Stomach (tissue), 4 donors: ENCODE measurements at regions not wholly inside any gene's neighbourhood (a gene's known extent, or its start where the extent isn't known, plus 50 kb on each side); places are given as distances from the start of the nearest gene placed in this dataset.

ENCODE experiments used
- CTCF ChIP-seq, 7 experiments: fragments of 450-650 bp in 4 of 7; fragments of 200-600 bp in 3 of 7; sonication (generic) in 3 of 7; IDR thresholded peaks; one replicate each; pipeline ENCODE4 v1.5.1; 2016 to 2019; ENCODE audit warnings: antibody characterized with exemption in 7 of 7, control low read depth in 2 of 7, mild to moderate bottlenecking in 1 of 7
- POLR2A ChIP-seq, 4 donors: fragments of 450-650 bp; IDR thresholded peaks; one replicate each; pipeline ENCODE4 v1.6.1; 2016; ENCODE audit warnings: antibody characterized with exemption in 4 of 4, control low read depth in 2 of 4, mild to moderate bottlenecking in 1 of 4, moderate library complexity in 1 of 4

GRCh38 chrX:40320819-40321218, 223.1 kb upstream of the BCOR start:
- TF ChIP-seq POLR2A (IDR thresholded peaks at IDR 0.05): no peak
- TF ChIP-seq CTCF (IDR thresholded peaks at IDR 0.05): no peak
